Endodermal cell (in vitro differentiated cells): ENCODE measurements at regions not wholly inside any gene's neighbourhood (a gene's known extent, or its start where the extent isn't known, plus 50 kb on each side); places are given as distances from the start of the nearest gene placed in this dataset.

Source experiments
- DNase-seq: peaks from one replicate; pipeline ENCODE4 v3.0.0-alpha.2; 2017
- H3K27ac ChIP-seq: 2 replicates; pipeline ENCODE4 v1.5.1; 2013; ENCODE audit warnings: mild to moderate bottlenecking, low read depth, low read length, moderate library complexity
- H3K27me3 ChIP-seq: 2 replicates; pipeline ENCODE4 v1.6.1; 2013; ENCODE audit warnings: mild to moderate bottlenecking, low read length, moderate library complexity; ENCODE audit not compliant: insufficient read depth, control insufficient read depth, poor library complexity, severe bottlenecking
- H3K36me3 ChIP-seq: 2 replicates; pipeline ENCODE4 v1.7.0; 2013; ENCODE audit warnings: mild to moderate bottlenecking, low read length, moderate library complexity; ENCODE audit not compliant: control insufficient read depth, insufficient read depth
- H3K4me1 ChIP-seq: one replicate; pipeline ENCODE4 v1.7.0; 2013; ENCODE audit warnings: low read length; ENCODE audit not compliant: control insufficient read depth, insufficient read depth
- H3K4me3 ChIP-seq: 2 replicates; pipeline ENCODE4 v1.5.1; 2013; ENCODE audit warnings: mild to moderate bottlenecking, low read length, moderate library complexity
- H3K9ac ChIP-seq: 2 replicates; pipeline ENCODE4 v1.6.1; 2013; ENCODE audit warnings: mild to moderate bottlenecking, low read length, moderate library complexity; ENCODE audit not compliant: poor library complexity, severe bottlenecking; ENCODE audit errors: extremely low read depth
- H3K9me3 ChIP-seq: 2 replicates; pipeline ENCODE4 v1.6.1; 2013; ENCODE audit warnings: mild to moderate bottlenecking, low read length, moderate library complexity; ENCODE audit not compliant: control insufficient read depth
- H3K27ac Mint-ChIP-seq: 2 replicates; pipeline ENCODE4 v1.8.0; 2020; ENCODE audit warnings: mixed read lengths
- H3K27me3 Mint-ChIP-seq: 2 replicates; pipeline ENCODE4 v1.8.0; 2021; ENCODE audit warnings: mild to moderate bottlenecking, mixed read lengths; ENCODE audit not compliant: insufficient read depth
- H3K36me3 Mint-ChIP-seq: 2 replicates; pipeline ENCODE4 v1.8.0; 2020; ENCODE audit warnings: low read depth, mixed read lengths
- H3K4me1 Mint-ChIP-seq: 2 replicates; pipeline ENCODE4 v1.8.0; 2020; ENCODE audit warnings: mixed read lengths
- H3K4me3 Mint-ChIP-seq: 2 replicates; pipeline ENCODE4 v1.8.0; 2020; ENCODE audit warnings: mild to moderate bottlenecking, moderate library complexity, mixed read lengths
- H3K9me3 Mint-ChIP-seq: 2 replicates; pipeline ENCODE4 v1.8.0; 2020; ENCODE audit warnings: mild to moderate bottlenecking, mixed read lengths
- CTCF ChIP-seq: fragments of 200-600 bp; sonication (generic); conservative IDR thresholded peaks from 2 replicates; pipeline ENCODE4 v1.5.0; 2021; ENCODE audit warnings: antibody characterized with exemption, mild to moderate bottlenecking
- WGBS, 2 experiments: methylation state at CpG; one replicate each; pipeline versions ENCODE4 v1.1.5 to v1.1.7; 2013; ENCODE audit warnings: missing lambda C conversion rate in 2 of 2, mixed read lengths in 1 of 2; ENCODE audit not compliant: insufficient coverage in 1 of 2, insufficient read length in 1 of 2; 5-methylcytosine and 5-hydroxymethylcytosine counted together

DNA sequence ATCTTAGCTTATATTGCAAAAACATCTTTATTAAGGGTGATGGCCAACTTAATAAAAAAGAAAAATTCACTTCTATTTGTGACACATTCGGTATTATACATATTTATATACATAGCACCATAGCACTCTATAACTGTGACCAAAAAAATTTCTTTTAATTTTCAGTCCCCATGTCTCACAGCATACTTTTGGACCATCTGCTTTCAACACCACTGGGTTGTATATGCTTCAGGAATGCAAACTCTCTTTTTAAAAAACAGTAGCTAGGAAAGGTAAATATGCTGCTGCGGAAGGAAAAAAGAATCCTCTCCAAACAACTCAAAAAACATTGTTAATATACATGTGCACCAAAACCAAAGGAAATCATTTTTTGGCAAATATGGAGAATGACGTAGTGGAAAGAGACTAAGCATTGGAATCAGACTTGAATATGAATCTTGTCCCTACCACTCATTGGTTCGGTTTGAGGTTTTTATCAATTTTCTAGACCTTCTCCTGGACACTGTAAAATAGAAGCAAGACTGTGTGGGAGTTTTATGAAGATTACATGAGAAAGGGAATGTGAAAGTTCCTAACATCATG, 227.9 kb downstream of the BLID start:
- no peaks in the 10 kb centered on the region for H3K9me3 Mint-ChIP-seq
- Histone ChIP-seq H3K27me3 (peaks cover 7% of the 10 kb centered on the region), H3K9me3 (no peaks in the 10 kb centered on the region), H3K27ac (peak overlapping the region; percentile 34), H3K4me1 (no peaks in the 10 kb centered on the region), H3K4me3 (no peak overlapping the region), H3K9ac (no peak overlapping the region), H3K36me3 (no peaks in the 10 kb centered on the region)
- no peaks in the 10 kb centered on the region for H3K27me3 Mint-ChIP-seq
- peaks cover 4% of the 10 kb centered on the region for H3K4me1 Mint-ChIP-seq
- H3K27ac Mint-ChIP-seq: no peak overlapping the region
- no peak for DNase-seq
- no peak overlapping the region for H3K4me3 Mint-ChIP-seq
- 94 to 100% methylated on average over 1 to 3 of the region's 4 CpGs for WGBS, 2 experiments
- no peak for TF ChIP-seq CTCF
- H3K36me3 Mint-ChIP-seq: no peaks in the 10 kb centered on the region

GRCh38 chr11:121887569-121887968, 228.4 kb downstream of the BLID start:
- no peak overlapping the region for H3K9ac ChIP-seq
- H3K9me3 ChIP-seq: no peaks in the 10 kb centered on the region
- H3K4me3 ChIP-seq: no peak overlapping the region
- Mint-ChIP-seq H3K27ac (no peak overlapping the region), H3K9me3 (no peaks in the 10 kb centered on the region), H3K36me3 (no peaks in the 10 kb centered on the region), H3K4me1 (peaks cover 4% of the 10 kb centered on the region), H3K27me3 (no peaks in the 10 kb centered on the region), H3K4me3 (no peak overlapping the region)
- DNase-seq: no peak
- no peak for TF ChIP-seq CTCF
- peaks cover 7% of the 10 kb centered on the region for H3K27me3 ChIP-seq
- H3K36me3 ChIP-seq: no peaks in the 10 kb centered on the region
- WGBS, 2 experiments: 85 to 92% methylated on average over 2 to 3 of the region's 3 CpGs
- no peaks in the 10 kb centered on the region for H3K4me1 ChIP-seq
- H3K27ac ChIP-seq: peak overlapping the region; percentile 34

DNA sequence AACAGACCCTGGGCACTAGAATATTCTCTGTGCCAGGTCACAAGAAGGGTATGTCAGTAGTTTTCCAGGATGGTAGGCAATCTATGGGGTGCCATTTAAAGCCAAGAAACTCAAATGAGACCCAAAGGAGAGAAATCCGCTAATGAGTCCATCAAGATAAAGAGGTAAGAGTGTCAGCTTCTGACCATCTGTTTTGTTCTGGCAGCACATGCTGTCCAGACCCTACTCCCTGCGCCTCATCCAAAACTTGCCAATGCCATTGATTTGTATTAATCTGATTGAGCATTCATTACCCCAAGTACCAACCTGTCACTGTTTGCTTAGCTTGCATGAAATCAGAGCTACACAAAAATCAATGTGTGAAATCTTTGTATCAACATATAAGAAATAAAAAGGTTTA, 229.0 kb downstream of the BLID start:
- Mint-ChIP-seq H3K4me3 (no peak overlapping the region), H3K4me1 (peaks cover 2% of the 10 kb centered on the region), H3K9me3 (no peaks in the 10 kb centered on the region), H3K27ac (no peak overlapping the region), H3K27me3 (no peaks in the 10 kb centered on the region), H3K36me3 (no peaks in the 10 kb centered on the region)
- no peaks in the 10 kb centered on the region for H3K4me1 ChIP-seq
- no peak for TF ChIP-seq CTCF
- peaks cover 7% of the 10 kb centered on the region for H3K27me3 ChIP-seq
- no peak overlapping the region for H3K4me3 ChIP-seq
- no peak overlapping the region for H3K27ac ChIP-seq
- no peaks in the 10 kb centered on the region for H3K36me3 ChIP-seq
- no peak for DNase-seq
- H3K9me3 ChIP-seq: no peaks in the 10 kb centered on the region
- WGBS, 2 experiments: 89 to 91% methylated on average over 2 of the region's 2 CpGs
- no peak overlapping the region for H3K9ac ChIP-seq
